WI38 (cell line): ENCODE measurements at regions not wholly inside any gene's neighbourhood (a gene's known extent, or its start where the extent isn't known, plus 50 kb on each side); places are given as distances from the start of the nearest gene placed in this dataset.
"Not testable (repeated sequence)": the region's sequence is repeated elsewhere in the genome, so short reads cannot be mapped to it uniquely, and the experiment has no call there.

Source experiments
- H3K4me3 ChIP-seq: 2 replicates; pipeline ENCODE4 v1.5.1; 2011; ENCODE audit warnings: low read depth, mild to moderate bottlenecking, control low read depth, low read length
- TF ChIP-seq, protein P1 (sequence below): IDR thresholded peaks from 2 replicates; pipeline ENCODE4 v1.5.1; 2012; ENCODE audit warnings: low read depth, mild to moderate bottlenecking, control low read depth, low read length

DNA sequence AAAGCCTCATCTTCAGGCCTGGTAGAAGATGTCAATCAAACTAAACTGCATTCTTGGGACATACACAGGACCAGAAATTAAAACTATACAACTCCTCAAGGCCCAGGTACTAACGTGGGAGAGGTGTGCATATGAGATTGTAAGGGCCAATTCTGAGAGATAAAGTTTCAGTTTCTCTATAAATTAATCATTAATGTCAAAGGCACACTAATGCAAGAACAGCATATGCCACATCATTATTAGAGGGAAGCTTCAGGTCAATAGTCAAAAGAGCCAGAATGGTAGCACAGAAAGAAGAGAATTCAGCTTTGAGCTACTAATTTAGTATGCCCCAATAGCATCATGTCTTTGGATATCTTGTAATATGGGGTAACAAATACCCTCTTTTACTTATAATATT lies 744.9 kb upstream of the MGAT4C start:
- H3K4me3 ChIP-seq: no peak overlapping the region
- TF ChIP-seq, protein P1, sequence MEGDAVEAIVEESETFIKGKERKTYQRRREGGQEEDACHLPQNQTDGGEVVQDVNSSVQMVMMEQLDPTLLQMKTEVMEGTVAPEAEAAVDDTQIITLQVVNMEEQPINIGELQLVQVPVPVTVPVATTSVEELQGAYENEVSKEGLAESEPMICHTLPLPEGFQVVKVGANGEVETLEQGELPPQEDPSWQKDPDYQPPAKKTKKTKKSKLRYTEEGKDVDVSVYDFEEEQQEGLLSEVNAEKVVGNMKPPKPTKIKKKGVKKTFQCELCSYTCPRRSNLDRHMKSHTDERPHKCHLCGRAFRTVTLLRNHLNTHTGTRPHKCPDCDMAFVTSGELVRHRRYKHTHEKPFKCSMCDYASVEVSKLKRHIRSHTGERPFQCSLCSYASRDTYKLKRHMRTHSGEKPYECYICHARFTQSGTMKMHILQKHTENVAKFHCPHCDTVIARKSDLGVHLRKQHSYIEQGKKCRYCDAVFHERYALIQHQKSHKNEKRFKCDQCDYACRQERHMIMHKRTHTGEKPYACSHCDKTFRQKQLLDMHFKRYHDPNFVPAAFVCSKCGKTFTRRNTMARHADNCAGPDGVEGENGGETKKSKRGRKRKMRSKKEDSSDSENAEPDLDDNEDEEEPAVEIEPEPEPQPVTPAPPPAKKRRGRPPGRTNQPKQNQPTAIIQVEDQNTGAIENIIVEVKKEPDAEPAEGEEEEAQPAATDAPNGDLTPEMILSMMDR: no peak

DNA sequence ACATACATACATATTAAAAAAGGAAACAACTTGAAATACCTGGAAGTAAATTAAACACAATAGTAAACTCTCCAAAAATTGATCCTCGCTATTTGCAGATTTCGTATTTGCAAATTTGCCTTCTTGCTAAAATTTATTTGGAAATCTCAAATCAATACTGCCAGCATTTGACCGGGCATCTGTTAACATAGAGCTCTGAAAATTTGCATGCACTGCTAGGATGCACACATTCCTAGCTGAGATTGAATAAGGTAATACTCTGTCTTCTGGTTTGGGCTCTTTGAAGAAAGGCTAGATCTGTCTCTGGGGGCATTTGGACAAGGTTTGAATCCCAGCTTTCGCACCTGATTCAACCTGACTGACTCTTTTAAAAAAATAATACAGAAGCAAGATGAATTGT lies 729.1 kb upstream of the MGAT4C start:
- no peak overlapping the region for H3K4me3 ChIP-seq
- TF ChIP-seq, protein P1: no peak

DNA sequence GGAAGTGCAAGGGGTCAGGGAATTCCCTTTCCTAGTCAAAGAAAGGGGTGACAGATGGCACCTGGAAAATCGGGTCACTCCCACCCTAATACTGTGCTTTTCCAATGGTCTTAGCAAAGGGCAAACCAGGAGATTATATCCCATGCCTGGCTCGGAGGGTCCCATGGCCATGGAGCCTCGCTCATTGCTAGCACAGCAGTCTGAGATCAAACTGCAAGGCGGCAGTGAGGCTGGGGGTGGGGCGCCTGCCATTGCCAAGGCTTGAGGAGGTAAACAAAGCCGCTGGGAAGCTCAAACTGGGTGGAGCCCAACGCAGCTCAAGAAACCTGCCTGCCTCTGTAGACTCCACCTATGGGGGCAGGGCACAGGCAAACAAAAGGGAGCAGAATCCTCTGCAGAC lies 714.4 kb upstream of the MGAT4C start:
- not testable (repeated sequence) for H3K4me3 ChIP-seq

DNA sequence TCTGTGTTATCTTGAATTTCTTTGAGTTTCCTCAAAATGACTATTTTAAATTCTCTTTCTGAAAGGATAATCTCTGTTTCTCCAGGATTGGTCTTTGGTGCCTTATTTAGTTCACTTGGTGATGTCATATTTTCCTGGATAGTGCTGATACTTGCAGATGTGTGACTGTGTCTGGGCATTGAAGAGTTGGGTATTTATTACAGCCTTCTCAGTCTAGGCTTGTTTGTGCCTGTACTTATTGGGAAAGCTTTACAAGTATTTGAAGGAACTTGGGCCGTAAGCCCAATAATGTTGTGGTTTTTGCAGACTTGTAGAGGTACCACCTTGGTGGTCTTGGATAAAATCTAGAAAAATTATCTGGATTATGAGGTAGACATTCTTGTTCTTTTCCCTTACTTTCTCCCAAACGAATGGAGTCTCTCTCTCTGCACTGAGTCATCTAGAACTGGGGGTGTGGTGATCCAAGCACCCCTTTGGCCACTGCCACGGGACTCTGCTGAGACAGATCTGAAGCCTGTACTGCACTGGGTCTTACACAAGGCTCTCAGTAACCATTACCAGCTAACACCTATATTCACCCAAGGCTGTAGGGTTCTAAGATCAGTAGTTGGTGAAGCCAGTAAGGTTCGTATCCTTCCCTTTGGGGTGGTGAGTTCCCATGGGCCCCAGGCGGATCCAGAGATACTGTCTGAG lies 703.7 kb upstream of the MGAT4C start:
- no peak overlapping the region for H3K4me3 ChIP-seq
- TF ChIP-seq, protein P1: no peak

DNA sequence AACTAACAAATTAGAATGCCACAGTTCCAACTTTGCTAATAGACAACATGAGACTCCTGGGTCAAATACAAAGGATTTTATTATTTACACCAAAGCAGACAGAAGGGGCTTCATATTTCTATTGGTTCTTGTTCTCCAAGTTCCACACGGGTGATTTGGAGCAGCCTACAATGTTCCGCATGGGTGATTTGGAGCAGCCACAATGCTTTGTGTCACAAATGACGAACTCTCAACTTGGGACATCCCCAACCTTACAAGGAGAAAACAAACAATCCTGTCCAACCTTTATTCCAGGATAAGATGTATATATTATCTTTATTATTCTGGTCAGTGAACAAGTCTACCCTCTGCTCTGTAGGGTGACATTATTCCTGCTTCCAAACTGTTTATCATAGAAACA lies 694.3 kb upstream of the MGAT4C start:
- TF ChIP-seq, protein P1: no peak
- no peak overlapping the region for H3K4me3 ChIP-seq

DNA sequence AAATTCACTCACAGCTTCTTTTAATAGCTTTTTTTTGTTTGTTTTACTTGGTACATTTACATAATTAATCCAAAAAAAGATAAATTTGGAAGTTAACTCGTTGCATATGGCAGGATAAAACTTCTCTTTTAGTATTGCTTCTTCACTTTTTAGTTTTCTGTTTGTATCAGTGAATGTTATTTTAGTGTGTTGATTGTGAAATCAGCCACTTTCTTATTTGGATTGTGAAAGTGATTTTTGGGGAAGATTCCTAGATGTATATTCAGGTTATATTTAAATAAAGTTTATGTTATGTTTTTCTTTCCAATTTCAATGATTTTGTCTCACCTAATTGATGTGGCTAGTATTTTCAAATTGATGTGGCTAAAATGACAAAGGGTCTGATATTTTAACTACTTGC lies 693.9 kb upstream of the MGAT4C start:
- H3K4me3 ChIP-seq: no peak overlapping the region
- TF ChIP-seq, protein P1: no peak

DNA sequence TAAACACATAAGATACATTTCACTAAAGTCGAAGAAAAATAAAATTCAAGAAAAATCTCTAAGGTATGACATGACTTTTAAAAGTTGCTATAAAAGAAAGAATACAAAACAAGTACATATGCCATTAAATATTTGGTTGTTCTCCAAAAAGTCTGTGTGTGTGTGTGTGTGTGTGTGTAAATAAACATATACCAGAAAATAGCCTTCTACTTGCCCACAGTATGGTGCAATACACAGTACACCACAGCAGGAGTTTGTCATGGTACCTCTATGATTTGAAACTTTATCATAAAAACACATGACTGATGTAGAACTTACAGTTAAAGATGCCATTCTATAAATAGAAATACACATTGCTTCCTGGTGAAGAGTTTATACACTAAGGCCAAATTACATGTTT lies 692.7 kb upstream of the MGAT4C start:
- TF ChIP-seq, protein P1: no peak
- no peak overlapping the region for H3K4me3 ChIP-seq

DNA sequence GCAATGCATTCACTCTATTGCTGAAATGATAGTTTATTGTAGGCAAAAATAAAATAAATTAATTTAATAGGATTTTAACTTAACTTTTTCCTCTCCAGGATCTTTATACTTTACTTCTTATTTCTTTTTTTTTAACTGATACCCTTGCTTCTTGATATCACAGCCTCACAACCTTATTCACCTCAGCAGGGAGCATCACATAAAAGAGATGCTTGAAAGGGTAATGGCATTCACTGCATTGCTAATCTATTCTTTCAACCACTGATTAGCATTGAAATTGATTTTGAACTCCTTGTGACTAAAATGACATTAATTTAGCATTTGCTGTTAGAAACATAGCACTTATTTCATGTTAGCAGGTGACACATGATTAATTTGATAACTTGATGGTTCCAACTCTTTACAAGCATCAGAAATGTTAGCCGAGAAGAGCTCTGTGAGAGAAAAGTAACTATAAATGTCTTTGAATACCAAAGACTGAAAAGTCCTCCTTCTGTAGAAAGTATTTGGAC lies 689.5 kb upstream of the MGAT4C start:
- TF ChIP-seq, protein P1: no peak
- H3K4me3 ChIP-seq: no peak overlapping the region

DNA sequence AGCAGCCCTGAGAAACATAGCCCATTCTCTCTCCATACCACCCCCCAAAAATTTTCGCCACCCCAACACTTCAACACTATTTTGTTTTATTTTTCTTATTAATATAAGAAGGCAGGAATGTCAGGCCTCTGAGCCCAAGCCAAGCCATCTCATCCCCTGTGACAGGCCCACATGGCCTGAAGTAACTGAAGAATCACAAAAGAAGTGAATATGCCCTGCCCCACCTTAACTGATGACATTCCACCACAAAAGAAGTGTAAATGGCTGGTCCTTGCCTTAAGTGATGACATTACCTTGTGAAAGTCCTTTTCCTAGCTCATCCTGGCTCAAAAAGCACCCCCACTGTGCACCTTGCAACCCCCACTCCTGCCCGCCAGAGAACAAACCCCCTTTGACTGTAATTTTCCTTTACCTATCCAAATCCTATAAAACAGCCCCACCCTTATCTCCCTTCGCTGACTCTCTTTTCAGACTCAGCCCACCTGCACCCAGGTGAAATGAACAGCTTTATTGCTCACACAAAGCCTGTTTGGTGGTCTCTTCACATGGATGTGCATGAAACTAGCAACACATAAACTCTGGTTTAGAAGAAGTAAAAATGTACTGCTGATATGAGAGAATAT lies 688.1 kb upstream of the MGAT4C start:
- H3K4me3 ChIP-seq: not testable (repeated sequence)
